Choroid plexus epithelial cell (primary cell): ENCODE measurements at regions not wholly inside any gene's neighbourhood (a gene's known extent, or its start where the extent isn't known, plus 50 kb on each side); places are given as distances from the start of the nearest gene placed in this dataset.

Experiments
- DNase-seq: peaks from one replicate; pipeline ENCODE4 v3.0.0-alpha.2; 2010; ENCODE audit warnings: low read depth
- H3K4me3 ChIP-seq: 2 replicates; pipeline ENCODE4 v1.5.1; 2011; ENCODE audit warnings: low read depth, mild to moderate bottlenecking, control low read depth, low read length, moderate library complexity
- CTCF ChIP-seq: conservative IDR thresholded peaks from 2 replicates; pipeline ENCODE4 v1.5.1; 2011; ENCODE audit warnings: low read depth, mild to moderate bottlenecking, control low read depth, inconsistent platforms, low read length, moderate library complexity

- H3K4me3 ChIP-seq: no peak overlapping the region
- TF ChIP-seq CTCF: no peak
Observed at GRCh38 chr13:59300355-59301173, 863.2 kb downstream of the DIAPH3 start.

GRCh38 chr13:59301174-59301567, 862.6 kb downstream of the DIAPH3 start:
- TF ChIP-seq CTCF: no peak
- H3K4me3 ChIP-seq: no peak overlapping the region
- DNase-seq: no peak

More at GRCh38 chr13:59300355-59301173, 863.2 kb downstream of the DIAPH3 start:
- no peak for DNase-seq

- H3K4me3 ChIP-seq: no peak overlapping the region
- TF ChIP-seq CTCF: no peak
- no peak for DNase-seq
Observed at GRCh38 chr13:59303433-59303832, 860.3 kb downstream of the DIAPH3 start.

- DNase-seq: no peak
- no peak overlapping the region for H3K4me3 ChIP-seq
- no peak for TF ChIP-seq CTCF
Observed at GRCh38 chr13:59304596-59304995, 859.1 kb downstream of the DIAPH3 start.

- no peak overlapping the region for H3K4me3 ChIP-seq
- TF ChIP-seq CTCF: no peak
- DNase-seq: no peak
Observed at GRCh38 chr13:59305896-59306295, 857.8 kb downstream of the DIAPH3 start.

- no peak for DNase-seq
- H3K4me3 ChIP-seq: no peak overlapping the region
- TF ChIP-seq CTCF: no peak
Observed at GRCh38 chr13:59312776-59313175, 851.0 kb downstream of the DIAPH3 start.
